Erythroblast (primary cell): ENCODE measurements at regions not wholly inside any gene's neighbourhood (a gene's known extent, or its start where the extent isn't known, plus 50 kb on each side); places are given as distances from the start of the nearest gene placed in this dataset.

ENCODE experiments used
- GATA1 ChIP-seq: IDR thresholded peaks from 2 replicates; pipeline ENCODE4 v1.6.1; 2011; ENCODE audit warnings: low read depth, mild to moderate bottlenecking, control low read depth, low read length, moderate library complexity
- POLR2A ChIP-seq: IDR thresholded peaks from 2 replicates; pipeline ENCODE4 v1.6.1; 2011; ENCODE audit warnings: mild to moderate bottlenecking, low read length

GRCh38 chr4:148954011-148954749 is 512.0 kb upstream of the NR3C2 start:
- TF ChIP-seq POLR2A = no peak
- no peak for TF ChIP-seq GATA1
